ENCODE measurements at regions not wholly inside any gene's neighbourhood (a gene's known extent, or its start where the extent isn't known, plus 50 kb on each side); places are given as distances from the start of the nearest gene placed in this dataset.

DNA sequence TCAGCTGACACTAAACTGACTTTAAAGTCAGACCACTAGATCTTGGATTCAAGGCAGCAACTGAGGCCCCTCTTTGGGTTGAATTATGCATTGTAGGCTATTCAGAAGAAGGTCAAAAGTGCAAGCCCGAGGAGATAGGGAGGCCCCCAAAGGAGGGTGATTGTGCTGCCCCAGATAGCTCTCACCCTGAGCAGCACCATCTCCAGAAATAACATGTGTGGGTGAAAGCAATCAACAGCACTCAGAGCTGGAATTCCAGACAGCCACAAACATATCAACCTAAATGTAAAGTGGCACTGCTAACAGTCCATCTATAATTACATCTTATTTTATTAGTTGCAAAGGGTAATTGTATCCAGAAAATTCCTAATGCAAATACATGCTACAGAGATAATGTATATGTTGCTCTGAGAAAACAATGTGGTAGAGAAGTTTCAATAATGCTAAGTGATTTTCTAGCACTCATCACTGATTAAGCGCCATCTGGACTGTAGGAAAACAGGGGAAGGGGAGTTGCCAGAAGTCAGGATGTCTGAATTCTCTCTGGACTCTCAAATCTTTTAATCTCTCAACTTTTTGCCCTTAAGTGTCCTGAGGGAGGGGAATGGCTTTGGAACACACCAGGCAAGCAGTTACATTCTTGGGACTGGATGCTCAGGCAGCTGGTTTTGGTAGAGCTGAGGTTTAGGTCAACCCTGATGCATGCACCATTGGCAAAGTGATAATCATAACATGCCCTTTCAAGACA lies 61.8 kb upstream of the SFRP2 start:
- no peak overlapping the region for H3K4me3 Mint-ChIP-seq (ENCODE audit: low read depth)
- DNase-seq (ENCODE audit: low spot score, unreplicated experiment), result no peak
- H3K9me3 Mint-ChIP-seq (ENCODE audit: low read depth), result peaks cover 20% of the 10 kb centered on the region
- H3K27me3 Mint-ChIP-seq, result no peaks in the 10 kb centered on the region
- H3K27ac Mint-ChIP-seq, result no peak overlapping the region
- H3K4me1 Mint-ChIP-seq (ENCODE audit: low read depth), result no peaks in the 10 kb centered on the region
- no peaks in the 10 kb centered on the region for H3K36me3 Mint-ChIP-seq (ENCODE audit: insufficient read depth)
- no peak for TF ChIP-seq CTCF (IDR thresholded peaks at IDR 0.05; ENCODE audit: unreplicated experiment)

- H3K9me3 Mint-ChIP-seq (ENCODE audit: low read depth), result no peaks in the 10 kb centered on the region
- H3K27ac Mint-ChIP-seq, result no peak overlapping the region
- H3K4me3 Mint-ChIP-seq (ENCODE audit: low read depth), result no peak overlapping the region
- H3K4me1 Mint-ChIP-seq (ENCODE audit: low read depth), result no peaks in the 10 kb centered on the region
- no peak for DNase-seq (ENCODE audit: low spot score, unreplicated experiment)
- no peaks in the 10 kb centered on the region for H3K36me3 Mint-ChIP-seq (ENCODE audit: insufficient read depth)
- no peaks in the 10 kb centered on the region for H3K27me3 Mint-ChIP-seq
- TF ChIP-seq CTCF (IDR thresholded peaks at IDR 0.05; ENCODE audit: unreplicated experiment), result no peak
Measured at GRCh38 chr4:153844144-153844543, 55.3 kb upstream of the SFRP2 start.
